T-helper 17 cell (primary cell): ENCODE measurements at regions not wholly inside any gene's neighbourhood (a gene's known extent, or its start where the extent isn't known, plus 50 kb on each side); places are given as distances from the start of the nearest gene placed in this dataset.
"Not testable (repeated sequence)": the region's sequence is repeated elsewhere in the genome, so short reads cannot be mapped to it uniquely, and the experiment has no call there.

ENCODE experiments used
- ATAC-seq: fragments of 150-1000 bp; cut with Tn5 transposase; 2 replicates; pipeline ENCODE4 v1.10.0; 2021; ENCODE audit warnings: mild to moderate bottlenecking, moderate library complexity
- DNase-seq, 3 donors: peaks; one replicate each; pipeline versions ENCODE4 v3.0.0 to v3.0.0-alpha.2; 2020 to 2021
- H3K9me3 ChIP-seq: one replicate; pipeline ENCODE4 v1.7.0; 2013; ENCODE audit warnings: low read length, mild to moderate bottlenecking; ENCODE audit not compliant: control insufficient read depth, poor library complexity, severe bottlenecking
- H3K27ac Mint-ChIP-seq: one replicate; pipeline ENCODE4 v1.8.0; 2022; ENCODE audit warnings: mild to moderate bottlenecking, moderate library complexity, mixed read lengths
- H3K27me3 Mint-ChIP-seq: one replicate; pipeline ENCODE4 v1.8.0; 2022; ENCODE audit warnings: mixed read lengths
- H3K36me3 Mint-ChIP-seq: one replicate; pipeline ENCODE4 v1.8.0; 2022; ENCODE audit warnings: low read depth, mixed read lengths
- H3K4me1 Mint-ChIP-seq: one replicate; pipeline ENCODE4 v1.8.0; 2022; ENCODE audit warnings: mild to moderate bottlenecking, mixed read lengths
- H3K4me3 Mint-ChIP-seq: one replicate; pipeline ENCODE4 v1.8.0; 2022; ENCODE audit warnings: mild to moderate bottlenecking, moderate library complexity, mixed read lengths

DNA sequence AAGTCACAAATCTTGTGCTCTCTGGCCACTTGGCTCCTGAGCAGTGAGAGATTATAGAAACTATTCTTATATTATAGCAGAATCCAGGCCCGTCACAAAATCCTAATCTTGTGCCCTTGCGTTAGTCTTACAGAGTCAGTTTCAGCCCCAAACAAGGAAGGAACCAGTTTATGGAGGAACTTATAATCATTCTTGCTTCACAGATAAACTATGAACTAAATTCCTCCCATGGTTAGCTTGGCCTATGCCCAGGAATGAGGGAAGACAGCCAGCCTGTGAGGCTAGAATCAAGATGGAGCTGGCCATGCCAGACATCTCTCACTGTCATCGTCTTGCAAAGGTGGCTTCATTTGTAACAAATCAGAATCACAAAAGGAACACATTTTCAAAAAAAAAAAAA, 199.7 kb upstream of the PITRM1 start:
- Mint-ChIP-seq H3K36me3 (no peaks in the 10 kb centered on the region), H3K27ac (no peak overlapping the region), H3K27me3 (peaks cover 32% of the 10 kb centered on the region), H3K4me3 (no peak overlapping the region), H3K4me1 (no peaks in the 10 kb centered on the region)
- ATAC-seq (no peak), DNase-seq (no peak)
- no peaks in the 10 kb centered on the region for H3K9me3 ChIP-seq

DNA sequence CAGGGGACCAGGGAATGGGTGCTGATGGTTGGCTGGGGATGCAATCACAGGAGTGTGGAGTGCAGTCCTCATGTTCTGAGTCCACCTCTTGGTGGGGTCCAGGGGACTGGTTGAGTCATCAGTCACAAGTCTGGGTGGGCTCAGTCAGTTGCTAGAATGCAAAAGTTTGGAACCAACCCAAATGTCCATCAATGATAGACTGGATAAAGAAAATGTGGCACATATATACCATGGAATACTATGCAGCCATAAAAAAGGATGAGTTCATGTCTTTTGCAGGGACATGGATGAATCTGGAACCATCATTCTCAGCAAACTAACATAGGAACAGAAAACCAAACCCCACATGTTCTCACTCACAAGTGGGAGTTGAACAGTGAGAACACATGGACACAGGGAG, 199.0 kb upstream of the PITRM1 start:
- ATAC-seq, H3K36me3 Mint-ChIP-seq, H3K27ac Mint-ChIP-seq, H3K4me1 Mint-ChIP-seq, H3K4me3 Mint-ChIP-seq, H3K9me3 ChIP-seq, DNase-seq: not testable (repeated sequence)
- peaks cover 32% of the 10 kb centered on the region for H3K27me3 Mint-ChIP-seq

DNA sequence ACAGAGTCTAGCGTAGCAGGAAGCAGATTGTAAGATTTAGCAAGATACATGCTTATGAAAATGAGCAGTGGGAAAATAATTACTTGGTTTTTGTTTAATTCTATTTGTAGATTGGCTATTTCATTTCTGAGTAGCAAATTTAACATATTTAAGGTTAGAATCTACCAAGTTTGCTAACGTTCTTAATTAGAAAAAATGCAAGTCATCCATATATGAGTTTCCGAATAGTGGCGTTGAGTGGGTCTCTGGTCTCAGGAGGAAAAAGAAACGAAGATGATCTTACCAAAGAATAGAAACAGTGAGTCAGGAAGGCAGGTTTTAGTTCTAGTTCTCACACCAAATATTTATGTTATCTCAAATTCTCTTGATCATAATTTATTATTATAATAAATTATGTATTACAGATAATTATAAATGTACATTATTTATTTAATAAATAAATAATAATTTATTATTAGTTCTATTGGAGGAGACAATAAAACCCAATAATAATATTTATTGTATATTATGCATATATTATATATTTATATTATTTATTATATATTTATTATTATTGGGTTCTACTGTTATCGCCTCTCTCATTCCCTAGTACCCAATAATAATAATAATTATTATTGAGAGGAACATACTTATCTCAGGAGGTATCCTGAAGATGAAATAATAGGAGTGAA, 194.3 kb upstream of the PITRM1 start:
- Mint-ChIP-seq H3K4me1 (no peaks in the 10 kb centered on the region), H3K4me3 (no peak overlapping the region), H3K27me3 (peaks cover 15% of the 10 kb centered on the region), H3K27ac (no peak overlapping the region), H3K36me3 (no peaks in the 10 kb centered on the region)
- ATAC-seq (no peak), DNase-seq (no peak)
- peaks cover under 1% of the 10 kb centered on the region for H3K9me3 ChIP-seq

GRCh38 chr10:3366043-3366442, 193.5 kb upstream of the PITRM1 start:
- no peak overlapping the region for H3K27ac Mint-ChIP-seq
- H3K4me1 Mint-ChIP-seq: no peaks in the 10 kb centered on the region
- H3K9me3 ChIP-seq: peaks cover 2% of the 10 kb centered on the region
- no peak overlapping the region for H3K4me3 Mint-ChIP-seq
- ATAC-seq (no peak), DNase-seq (no peak)
- no peaks in the 10 kb centered on the region for H3K36me3 Mint-ChIP-seq
- peaks cover 15% of the 10 kb centered on the region for H3K27me3 Mint-ChIP-seq

DNA sequence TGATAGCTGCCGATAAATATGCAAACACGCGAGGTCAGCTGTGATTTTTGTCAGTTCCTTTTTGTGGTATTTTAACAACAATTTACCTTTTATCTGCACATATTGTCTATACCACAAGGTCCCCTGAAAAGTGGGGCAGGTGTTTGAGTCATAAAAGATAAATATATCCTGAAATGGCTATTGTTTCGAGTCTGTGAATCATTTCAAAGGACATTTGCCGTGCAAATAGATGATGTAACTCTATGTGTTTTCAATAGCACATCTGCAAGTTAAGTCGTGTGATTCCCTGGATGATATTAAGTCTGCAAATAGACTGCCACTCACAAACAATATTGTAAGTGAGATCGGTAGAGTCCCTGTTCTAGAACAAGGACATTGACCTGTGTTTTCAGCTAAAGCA, 193.0 kb upstream of the PITRM1 start:
- ATAC-seq: no peak
- DNase-seq: no peak
- no peak overlapping the region for H3K27ac Mint-ChIP-seq
- H3K4me1 Mint-ChIP-seq: no peaks in the 10 kb centered on the region
- no peaks in the 10 kb centered on the region for H3K36me3 Mint-ChIP-seq
- peaks cover 2% of the 10 kb centered on the region for H3K9me3 ChIP-seq
- no peak overlapping the region for H3K4me3 Mint-ChIP-seq
- peaks cover 15% of the 10 kb centered on the region for H3K27me3 Mint-ChIP-seq

- H3K27ac Mint-ChIP-seq: no peak overlapping the region
- ATAC-seq (no peak), DNase-seq (no peak)
- no peaks in the 10 kb centered on the region for H3K4me1 Mint-ChIP-seq
- no peak overlapping the region for H3K4me3 Mint-ChIP-seq
- peaks cover 15% of the 10 kb centered on the region for H3K27me3 Mint-ChIP-seq
- peaks cover 2% of the 10 kb centered on the region for H3K9me3 ChIP-seq
- no peaks in the 10 kb centered on the region for H3K36me3 Mint-ChIP-seq
Observed at GRCh38 chr10:3364768-3365480, 192.3 kb upstream of the PITRM1 start.

GRCh38 chr10:3363311-3364045, 190.9 kb upstream of the PITRM1 start:
- H3K27me3 Mint-ChIP-seq: peaks cover 7% of the 10 kb centered on the region
- no peak overlapping the region for H3K4me3 Mint-ChIP-seq
- peaks cover 2% of the 10 kb centered on the region for H3K9me3 ChIP-seq
- H3K4me1 Mint-ChIP-seq: no peaks in the 10 kb centered on the region
- no peaks in the 10 kb centered on the region for H3K36me3 Mint-ChIP-seq
- no peak overlapping the region for H3K27ac Mint-ChIP-seq
- DNase-seq: no peak
- no peak for ATAC-seq

GRCh38 chr10:3362394-3362793, 189.8 kb upstream of the PITRM1 start:
- Mint-ChIP-seq H3K4me3 (no peak overlapping the region), H3K4me1 (no peaks in the 10 kb centered on the region), H3K27ac (no peak overlapping the region), H3K36me3 (no peaks in the 10 kb centered on the region), H3K27me3 (no peaks in the 10 kb centered on the region)
- ATAC-seq (no peak), DNase-seq (no peak)
- H3K9me3 ChIP-seq: peaks cover 4% of the 10 kb centered on the region

GRCh38 chr10:3361640-3362039, 189.1 kb upstream of the PITRM1 start:
- H3K27ac Mint-ChIP-seq: no peak overlapping the region
- no peak for ATAC-seq

GRCh38 chr10:3357737-3358136, 185.2 kb upstream of the PITRM1 start:
- ATAC-seq (no peak), DNase-seq (no peak)
- Mint-ChIP-seq H3K36me3 (no peaks in the 10 kb centered on the region), H3K4me3 (no peak overlapping the region), H3K27ac (no peak overlapping the region), H3K27me3 (peaks cover 12% of the 10 kb centered on the region), H3K4me1 (no peaks in the 10 kb centered on the region)
- peaks cover 4% of the 10 kb centered on the region for H3K9me3 ChIP-seq

More at GRCh38 chr10:3361640-3362039, 189.1 kb upstream of the PITRM1 start:
- DNase-seq: no peak
- no peaks in the 10 kb centered on the region for H3K4me1 Mint-ChIP-seq
- no peaks in the 10 kb centered on the region for H3K27me3 Mint-ChIP-seq
- H3K9me3 ChIP-seq: peaks cover 4% of the 10 kb centered on the region
- no peaks in the 10 kb centered on the region for H3K36me3 Mint-ChIP-seq
- no peak overlapping the region for H3K4me3 Mint-ChIP-seq

GRCh38 chr10:3355536-3355935, 183.0 kb upstream of the PITRM1 start:
- Mint-ChIP-seq H3K36me3 (no peaks in the 10 kb centered on the region), H3K27ac (no peak overlapping the region), H3K27me3 (peaks cover 21% of the 10 kb centered on the region), H3K4me1 (peaks cover 5% of the 10 kb centered on the region), H3K4me3 (no peak overlapping the region)
- no peak for ATAC-seq
- peaks cover 2% of the 10 kb centered on the region for H3K9me3 ChIP-seq
- DNase-seq: no peak

DNA sequence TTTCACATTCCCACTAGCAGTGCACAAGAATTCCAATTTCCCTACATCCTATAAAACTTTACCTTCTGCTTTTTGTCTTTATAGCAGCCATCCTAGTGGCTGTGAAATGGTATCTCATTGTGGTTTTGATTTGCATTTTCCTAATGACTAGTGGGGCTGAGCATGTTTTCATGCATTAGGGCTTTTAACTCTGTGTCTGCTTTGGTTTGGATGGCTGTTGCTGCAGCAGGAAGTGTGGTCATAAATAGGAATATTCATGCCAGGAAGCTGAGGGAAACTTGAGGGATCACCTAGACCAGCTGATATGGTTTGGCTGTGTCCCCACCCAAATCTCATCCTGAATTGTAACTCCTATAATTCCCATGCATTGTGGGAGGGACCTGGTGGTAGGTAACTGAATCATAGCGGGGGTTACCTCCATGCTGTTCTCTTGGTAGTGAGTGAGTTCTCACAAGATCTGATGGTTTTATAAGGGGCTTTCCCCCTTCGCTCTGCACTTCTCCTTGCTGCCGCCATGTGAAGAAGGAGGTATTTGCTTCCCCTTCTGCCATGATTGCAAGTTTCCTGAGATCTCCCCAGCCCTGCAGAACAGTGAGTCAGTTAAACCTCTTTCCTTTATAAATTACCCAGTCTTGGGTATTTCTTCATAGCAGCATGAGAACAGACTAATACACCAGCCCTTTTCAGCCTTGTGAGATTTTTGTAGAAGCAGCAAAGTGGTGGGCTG, 181.8 kb upstream of the PITRM1 start:
- H3K27me3 Mint-ChIP-seq: peaks cover 32% of the 10 kb centered on the region
- peaks cover 11% of the 10 kb centered on the region for H3K4me1 Mint-ChIP-seq
- no peaks in the 10 kb centered on the region for H3K36me3 Mint-ChIP-seq
- peaks cover 2% of the 10 kb centered on the region for H3K9me3 ChIP-seq
- DNase-seq (no peak), ATAC-seq (no peak)
- H3K4me3 Mint-ChIP-seq: no peak overlapping the region
- no peak overlapping the region for H3K27ac Mint-ChIP-seq

GRCh38 chr10:3353235-3353634, 180.7 kb upstream of the PITRM1 start:
- DNase-seq (no peak), ATAC-seq (no peak)
- Mint-ChIP-seq H3K27me3 (peaks cover 36% of the 10 kb centered on the region), H3K27ac (no peak overlapping the region), H3K36me3 (no peaks in the 10 kb centered on the region), H3K4me3 (no peak overlapping the region), H3K4me1 (peaks cover 11% of the 10 kb centered on the region)
- peaks cover 2% of the 10 kb centered on the region for H3K9me3 ChIP-seq
